IMR-90 (cell line): ENCODE measurements at regions not wholly inside any gene's neighbourhood (a gene's known extent, or its start where the extent isn't known, plus 50 kb on each side); places are given as distances from the start of the nearest gene placed in this dataset.

Source experiments
- BHLHE40 ChIP-seq: fragments of 150-350 bp; IDR thresholded peaks from 2 replicates; pipeline ENCODE4 v1.6.1; 2016; ENCODE audit warnings: mild to moderate bottlenecking, low read depth, low read length
- CEBPB ChIP-seq: IDR thresholded peaks from 2 replicates; pipeline ENCODE4 v1.6.1; 2012; ENCODE audit warnings: low read depth, low read length, improper control_type of control experiment
- CTCF ChIP-seq: conservative IDR thresholded peaks from 2 replicates; pipeline ENCODE4 v1.5.1; 2012; ENCODE audit warnings: mild to moderate bottlenecking, low read depth, low read length, improper control_type of control experiment
- ELK1 ChIP-seq: fragments of 150-350 bp; IDR thresholded peaks from 2 replicates; pipeline ENCODE4 v1.6.1; 2016; ENCODE audit warnings: low read depth, mild to moderate bottlenecking, low read length, moderate library complexity, borderline replicate concordance
- POLR2A ChIP-seq: IDR thresholded peaks from 2 replicates; pipeline ENCODE4 v1.6.1; 2012; ENCODE audit warnings: mild to moderate bottlenecking, low read depth, low read length
- RCOR1 ChIP-seq: IDR thresholded peaks from 2 replicates; pipeline ENCODE4 v1.6.1; 2012; ENCODE audit warnings: mild to moderate bottlenecking, low read length, improper control_type of control experiment; ENCODE audit not compliant: insufficient replicate concordance
- RFX5 ChIP-seq: IDR thresholded peaks from 2 replicates; pipeline ENCODE4 v1.8.0; 2012; ENCODE audit warnings: low read depth, mild to moderate bottlenecking, low read length, moderate library complexity
- USF2 ChIP-seq: fragments of 150-350 bp; IDR thresholded peaks from 2 replicates; pipeline ENCODE4 v1.6.1; 2017; ENCODE audit warnings: mild to moderate bottlenecking, antibody characterized with exemption, low read length, low read depth

GRCh38 chr19:23515551-23515950, 120.3 kb upstream of the ZNF91 start:
- no peak for TF ChIP-seq RFX5
- no peak for TF ChIP-seq CTCF
- no peak for TF ChIP-seq BHLHE40
- no peak for TF ChIP-seq RCOR1
- no peak for TF ChIP-seq POLR2A
- TF ChIP-seq USF2: no peak
- no peak for TF ChIP-seq ELK1
- no peak for TF ChIP-seq CEBPB
